IMR-90 (cell line): ENCODE measurements at regions not wholly inside any gene's neighbourhood (a gene's known extent, or its start where the extent isn't known, plus 50 kb on each side); places are given as distances from the start of the nearest gene placed in this dataset.

Experiments
- ATAC-seq: fragments of 200-7000 bp; cut with Tn5 transposase; 2 replicates; pipeline ENCODE4 v1.9.1; 2020; ENCODE audit warnings: low read depth, mild to moderate bottlenecking, moderate library complexity
- BruUV-seq: library from RNA; stranded (reverse); fragments of 400-500 nt; replicated peaks from 2 replicates; lab custom pipeline; 2021; lab: Mats Ljungman, UMichigan
- CTCF ChIA-PET: fragments of 300-600 bp; formaldehyde crosslinking; extraction: SDS; loops from one replicate; lab custom pipeline; 2021; ENCODE audit warnings: antibody characterized with exemption; lab: Yijun Ruan, JAX
- POLR2A ChIA-PET: fragments of 300-600 bp; sonication (Branson Sonifier 250); formaldehyde crosslinking; loops from one replicate; lab custom pipeline; 2022; ENCODE audit warnings: antibody characterized with exemption; ENCODE audit not compliant: unreplicated experiment; lab: Charles Lee
- DNase-seq: peaks from one replicate; pipeline ENCODE4 v3.0.0; 2013
- H2AFZ ChIP-seq: replicated peaks from 2 replicates; pipeline ENCODE3; 2013; ENCODE audit warnings: low read length, mild to moderate bottlenecking; ENCODE audit not compliant: poor library complexity
- H2AK5ac ChIP-seq: 2 replicates; pipeline ENCODE4 v1.6.1; 2013; ENCODE audit warnings: low read depth, low read length, inconsistent platforms
- H2AK9ac ChIP-seq: replicated peaks from 2 replicates; pipeline ENCODE3; 2013; ENCODE audit warnings: mild to moderate bottlenecking, low read depth, low read length, moderate library complexity; ENCODE audit not compliant: poor library complexity
- H2BK120ac ChIP-seq: 2 replicates; pipeline ENCODE4 v1.6.1; 2013; ENCODE audit warnings: low read depth, low read length, inconsistent platforms
- H2BK15ac ChIP-seq: 3 replicates; pipeline ENCODE4 v1.6.1; 2013; ENCODE audit warnings: low read depth, low read length, inconsistent platforms
- H2BK20ac ChIP-seq: 2 replicates; pipeline ENCODE4 v1.6.1; 2013; ENCODE audit warnings: low read depth, mild to moderate bottlenecking, inconsistent platforms, low read length, moderate library complexity
- H2BK5ac ChIP-seq: 2 replicates; pipeline ENCODE4 v1.6.1; 2013; ENCODE audit warnings: mild to moderate bottlenecking, low read depth, low read length, inconsistent platforms; ENCODE audit not compliant: poor library complexity, severe bottlenecking
- H3K14ac ChIP-seq: replicated peaks from 2 replicates; pipeline ENCODE4 v1.6.1; 2013; ENCODE audit warnings: low read depth, low read length, inconsistent platforms
- H3K18ac ChIP-seq: 2 replicates; pipeline ENCODE4 v1.6.1; 2013; ENCODE audit warnings: low read depth, low read length, control low read depth
- H3K23ac ChIP-seq: 2 replicates; pipeline ENCODE4 v1.6.1; 2013; ENCODE audit warnings: low read depth, low read length, inconsistent platforms
- H3K27ac ChIP-seq: 2 replicates; pipeline ENCODE4 v1.5.1; 2013; ENCODE audit warnings: mild to moderate bottlenecking, control low read depth, low read length; ENCODE audit not compliant: insufficient read depth
- H3K27me3 ChIP-seq: 2 replicates; pipeline ENCODE4 v1.6.1; 2013; ENCODE audit warnings: low read length; ENCODE audit not compliant: control insufficient read depth, insufficient read depth
- H3K36me3 ChIP-seq: 2 replicates; pipeline ENCODE4 v1.6.1; 2013; ENCODE audit warnings: low read length, mixed read lengths; ENCODE audit not compliant: control insufficient read depth, insufficient read depth
- H3K4ac ChIP-seq: 2 replicates; pipeline ENCODE4 v1.6.1; 2013; ENCODE audit warnings: low read depth, low read length, inconsistent platforms
- H3K4me1 ChIP-seq: 2 replicates; pipeline ENCODE4 v1.6.1; 2013; ENCODE audit warnings: low read length, mixed read lengths; ENCODE audit not compliant: control insufficient read depth, insufficient read depth
- H3K4me2 ChIP-seq: 2 replicates; pipeline ENCODE4 v1.6.1; 2013; ENCODE audit warnings: low read depth, mild to moderate bottlenecking, control low read depth, low read length, moderate library complexity
- H3K4me3 ChIP-seq: 2 replicates; pipeline ENCODE4 v1.5.1; 2013; ENCODE audit warnings: low read depth, mild to moderate bottlenecking, control low read depth, low read length, moderate library complexity; ENCODE audit not compliant: insufficient read depth
- H3K56ac ChIP-seq: 2 replicates; pipeline ENCODE4 v1.6.1; 2013; ENCODE audit warnings: low read length, inconsistent platforms; ENCODE audit not compliant: insufficient read depth; ENCODE audit errors: extremely low read depth
- H3K79me1 ChIP-seq, 2 experiments: 2 replicates each; pipeline ENCODE4 v1.6.1; 2013; ENCODE audit warnings: low read length in 2 of 2, inconsistent platforms in 1 of 2, low read depth in 1 of 2
- H3K9ac ChIP-seq: 2 replicates; pipeline ENCODE4 v1.6.1; 2013; ENCODE audit warnings: low read depth, low read length, control low read depth
- H3K9me1 ChIP-seq: 2 replicates; pipeline ENCODE4 v1.6.1; 2013; ENCODE audit warnings: low read length, inconsistent platforms; ENCODE audit not compliant: insufficient read depth
- H3K9me3 ChIP-seq: 2 replicates; pipeline ENCODE4 v1.6.1; 2013; ENCODE audit warnings: low read length; ENCODE audit not compliant: control insufficient read depth, insufficient read depth
- H4K20me1 ChIP-seq: 2 replicates; pipeline ENCODE4 v1.6.1; 2013; ENCODE audit warnings: low read length, inconsistent platforms; ENCODE audit not compliant: insufficient read depth
- H4K5ac ChIP-seq: 2 replicates; pipeline ENCODE4 v1.6.1; 2013; ENCODE audit warnings: mild to moderate bottlenecking, low read depth, low read length, control low read depth
- H4K8ac ChIP-seq, 2 experiments: 2 replicates each; pipeline ENCODE4 v1.6.1; 2013; ENCODE audit warnings: low read depth in 2 of 2, low read length in 2 of 2, control low read depth in 1 of 2, inconsistent platforms in 1 of 2
- H4K91ac ChIP-seq: 2 replicates; pipeline ENCODE4 v1.6.1; 2013; ENCODE audit warnings: low read depth, low read length, inconsistent platforms; ENCODE audit not compliant: insufficient read depth
- MAZ ChIP-seq: IDR thresholded peaks from 2 replicates; pipeline ENCODE4 v1.6.1; 2012; ENCODE audit warnings: low read depth, mild to moderate bottlenecking, low read length, improper control_type of control experiment, moderate library complexity, borderline replicate concordance
- POLR2A ChIP-seq: IDR thresholded peaks from 2 replicates; pipeline ENCODE4 v1.6.1; 2012; ENCODE audit warnings: mild to moderate bottlenecking, low read depth, low read length
- WGBS, 2 experiments: methylation state at CpG; one replicate each; pipeline versions ENCODE4 v1.1.5 to v1.1.7; 2013; ENCODE audit warnings: missing lambda C conversion rate in 2 of 2; ENCODE audit not compliant: insufficient read length in 1 of 2; ENCODE audit errors: extremely low coverage in 2 of 2; 5-methylcytosine and 5-hydroxymethylcytosine counted together
- dilution Hi-C: fragments of 300-500 bp; cut with HindIII; formaldehyde crosslinking; loops from one replicate; pipeline ENCODE4 v1.14.3; 2018; ENCODE audit warnings: low sequenced_read_pairs; ENCODE audit not compliant: unreplicated experiment
- in situ Hi-C: fragments of 300-500 bp; cut with MboI; formaldehyde crosslinking; loops from 3 replicates; pipeline ENCODE4 v1.14.3; 2019; ENCODE audit warnings: low sequenced_read_pairs, inconsistent platforms, mixed read lengths
- intact Hi-C: fragments of 100-400 bp; cut with micrococcal nuclease; formaldehyde crosslinking; loops from 2 replicates; pipeline ENCODE4 v1.10.0; 2022
- TF ChIP-seq, protein P1 (sequence below): conservative IDR thresholded peaks from 2 replicates; pipeline ENCODE4 v1.5.1; 2012; ENCODE audit warnings: mild to moderate bottlenecking, low read depth, low read length, improper control_type of control experiment
- TF ChIP-seq, protein P2 (sequence below): fragments of 150-350 bp; IDR thresholded peaks from 2 replicates; pipeline ENCODE4 v1.6.1; 2016; ENCODE audit warnings: low read depth, mild to moderate bottlenecking, low read length, moderate library complexity, borderline replicate concordance

DNA sequence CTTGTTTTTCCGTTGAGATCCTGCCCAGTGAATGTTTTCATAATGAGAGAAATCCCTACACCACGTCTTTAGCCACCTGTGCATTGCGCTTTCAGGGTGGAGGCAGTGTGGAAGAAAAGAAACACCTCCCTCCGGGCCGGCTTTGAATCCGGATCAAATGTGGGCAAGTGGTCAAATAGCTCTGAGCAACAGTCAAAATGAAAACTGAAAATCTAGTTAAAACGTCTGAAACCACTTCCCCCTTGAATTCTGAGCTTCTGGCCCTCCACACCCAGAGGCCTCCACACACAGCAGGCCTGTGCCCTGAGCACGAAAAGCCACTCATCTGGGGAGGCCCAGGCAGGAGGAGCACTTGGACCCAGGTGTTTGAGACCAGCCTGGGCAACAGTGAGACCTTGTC is 263.6 kb upstream of the SALL3 start:
- Histone ChIP-seq H3K27me3 (no peaks in the 10 kb centered on the region), H3K4me3 (no peak overlapping the region), H3K14ac (no peak overlapping the region), H3K36me3 (no peaks in the 10 kb centered on the region), H3K9ac (no peak overlapping the region), H3K18ac (no peak overlapping the region), H2BK5ac (no peak overlapping the region), H3K9me3 (peaks cover 63% of the 10 kb centered on the region), H3K4ac (no peak overlapping the region), H2BK20ac (no peak overlapping the region), H3K23ac (no peak overlapping the region), H3K4me2 (no peak overlapping the region), H2BK120ac (no peak overlapping the region), H3K4me1 (no peaks in the 10 kb centered on the region), H4K5ac (no peak overlapping the region), H3K79me1 (no peaks in the 10 kb centered on the region), H4K20me1 (no peaks in the 10 kb centered on the region), H2AK9ac (no peak overlapping the region), H4K8ac (no peak overlapping the region), H3K56ac (no peak overlapping the region), H3K9me1 (no peaks in the 10 kb centered on the region), H3K27ac (no peak overlapping the region), H2AK5ac (no peak overlapping the region), H2AFZ (no peak overlapping the region), H4K91ac (no peak overlapping the region), H2BK15ac (no peak overlapping the region)
- dilution Hi-C loops (no loop called here), intact Hi-C loops (no loop called here), in situ Hi-C loops (no loop called here)
- no CpG with 5 or more reads among the region's 8 CpGs for WGBS, 2 experiments
- CTCF ChIA-PET: no interaction called here
- no peak for ATAC-seq
- POLR2A ChIA-PET: no interaction called here
- TF ChIP-seq, protein P1, sequence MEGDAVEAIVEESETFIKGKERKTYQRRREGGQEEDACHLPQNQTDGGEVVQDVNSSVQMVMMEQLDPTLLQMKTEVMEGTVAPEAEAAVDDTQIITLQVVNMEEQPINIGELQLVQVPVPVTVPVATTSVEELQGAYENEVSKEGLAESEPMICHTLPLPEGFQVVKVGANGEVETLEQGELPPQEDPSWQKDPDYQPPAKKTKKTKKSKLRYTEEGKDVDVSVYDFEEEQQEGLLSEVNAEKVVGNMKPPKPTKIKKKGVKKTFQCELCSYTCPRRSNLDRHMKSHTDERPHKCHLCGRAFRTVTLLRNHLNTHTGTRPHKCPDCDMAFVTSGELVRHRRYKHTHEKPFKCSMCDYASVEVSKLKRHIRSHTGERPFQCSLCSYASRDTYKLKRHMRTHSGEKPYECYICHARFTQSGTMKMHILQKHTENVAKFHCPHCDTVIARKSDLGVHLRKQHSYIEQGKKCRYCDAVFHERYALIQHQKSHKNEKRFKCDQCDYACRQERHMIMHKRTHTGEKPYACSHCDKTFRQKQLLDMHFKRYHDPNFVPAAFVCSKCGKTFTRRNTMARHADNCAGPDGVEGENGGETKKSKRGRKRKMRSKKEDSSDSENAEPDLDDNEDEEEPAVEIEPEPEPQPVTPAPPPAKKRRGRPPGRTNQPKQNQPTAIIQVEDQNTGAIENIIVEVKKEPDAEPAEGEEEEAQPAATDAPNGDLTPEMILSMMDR: no peak
- TF ChIP-seq MAZ (no peak), POLR2A (no peak)
- TF ChIP-seq, protein P2, sequence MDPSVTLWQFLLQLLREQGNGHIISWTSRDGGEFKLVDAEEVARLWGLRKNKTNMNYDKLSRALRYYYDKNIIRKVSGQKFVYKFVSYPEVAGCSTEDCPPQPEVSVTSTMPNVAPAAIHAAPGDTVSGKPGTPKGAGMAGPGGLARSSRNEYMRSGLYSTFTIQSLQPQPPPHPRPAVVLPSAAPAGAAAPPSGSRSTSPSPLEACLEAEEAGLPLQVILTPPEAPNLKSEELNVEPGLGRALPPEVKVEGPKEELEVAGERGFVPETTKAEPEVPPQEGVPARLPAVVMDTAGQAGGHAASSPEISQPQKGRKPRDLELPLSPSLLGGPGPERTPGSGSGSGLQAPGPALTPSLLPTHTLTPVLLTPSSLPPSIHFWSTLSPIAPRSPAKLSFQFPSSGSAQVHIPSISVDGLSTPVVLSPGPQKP: no peak
- no peak for DNase-seq
- BruUV-seq: no TSS peak
